WTC11 (cell line): ENCODE measurements at regions not wholly inside any gene's neighbourhood (a gene's known extent, or its start where the extent isn't known, plus 50 kb on each side); places are given as distances from the start of the nearest gene placed in this dataset.

Experiments
- ATAC-seq: fragments of 200-7000 bp; cut with Tn5 transposase; 2 replicates; pipeline ENCODE4 v1.10.0; 2021; ENCODE audit warnings: mild to moderate bottlenecking, moderate library complexity
- CTCF ChIA-PET: fragments of 300-600 bp; sonication (Branson Sonifier 250); formaldehyde crosslinking; loops from one replicate; lab custom pipeline; 2021; ENCODE audit warnings: antibody characterized with exemption; lab: Charles Lee
- POLR2A ChIA-PET: fragments of 350-600 bp; sonication (Branson Sonifier 250); formaldehyde crosslinking; loops from one replicate; lab custom pipeline; 2021; ENCODE audit warnings: antibody characterized with exemption; lab: Charles Lee
- DNase-seq: peaks from one replicate; pipeline ENCODE4 v3.0.0; 2021; ENCODE audit warnings: low spot score
- H3K27ac Mint-ChIP-seq: 2 replicates; pipeline ENCODE4 v1.8.0; 2021; ENCODE audit warnings: mixed read lengths
- H3K27me3 Mint-ChIP-seq: 2 replicates; pipeline ENCODE4 v1.8.0; 2021; ENCODE audit warnings: low read depth, mild to moderate bottlenecking, moderate library complexity, mixed read lengths
- H3K36me3 Mint-ChIP-seq: 2 replicates; pipeline ENCODE4 v1.8.0; 2021; ENCODE audit warnings: mixed read lengths
- H3K4me1 Mint-ChIP-seq: 2 replicates; pipeline ENCODE4 v1.8.0; 2022; ENCODE audit warnings: mixed read lengths
- H3K4me3 Mint-ChIP-seq: 2 replicates; pipeline ENCODE4 v1.8.0; 2021; ENCODE audit warnings: mild to moderate bottlenecking, moderate library complexity, mixed read lengths
- H3K9me3 Mint-ChIP-seq: 2 replicates; pipeline ENCODE4 v1.8.0; 2021; ENCODE audit warnings: mixed read lengths
- ARID4B ChIP-seq: sonication (generic); formaldehyde crosslinking; IDR thresholded peaks from 2 replicates; pipeline ENCODE4 v1.8.0; 2023; ENCODE audit warnings: missing genetic modification reagents, mild to moderate bottlenecking, borderline replicate concordance
- CBFB ChIP-seq: sonication (generic); formaldehyde crosslinking; IDR thresholded peaks from 2 replicates; pipeline ENCODE4 v1.8.1; 2022; ENCODE audit warnings: mild to moderate bottlenecking, low read depth, missing genetic modification reagents
- E2F1 ChIP-seq: sonication (generic); formaldehyde crosslinking; IDR thresholded peaks from 2 replicates; pipeline ENCODE4 v1.8.0; 2022; ENCODE audit warnings: mild to moderate bottlenecking, missing genetic modification reagents
- E2F5 ChIP-seq: sonication (generic); formaldehyde crosslinking; IDR thresholded peaks from 2 replicates; pipeline ENCODE4 v1.8.1; 2022; ENCODE audit warnings: mild to moderate bottlenecking, moderate library complexity, missing genetic modification reagents
- EMX1 ChIP-seq: fragments of 250-450 bp; sonication (Bioruptor Pico); IDR thresholded peaks from 2 replicates; pipeline ENCODE4 v1.8.0; 2021; ENCODE audit warnings: mild to moderate bottlenecking
- ERG ChIP-seq: fragments of 250-450 bp; sonication (Bioruptor Pico); IDR thresholded peaks from 2 replicates; pipeline ENCODE4 v1.8.0; 2021; ENCODE audit warnings: mild to moderate bottlenecking
- HMGXB4 ChIP-seq: sonication (generic); formaldehyde crosslinking; IDR thresholded peaks from 2 replicates; pipeline ENCODE4 v1.8.1; 2023; ENCODE audit warnings: mild to moderate bottlenecking, moderate library complexity, missing genetic modification reagents
- IRF2 ChIP-seq: sonication (generic); formaldehyde crosslinking; IDR thresholded peaks from 2 replicates; pipeline ENCODE4 v1.8.0; 2022; ENCODE audit warnings: low read depth, missing genetic modification reagents, borderline replicate concordance
- NFYB ChIP-seq: sonication (generic); formaldehyde crosslinking; conservative IDR thresholded peaks from 2 replicates; pipeline ENCODE4 v1.8.0; 2022; ENCODE audit warnings: low read depth, missing genetic modification reagents
- RELA ChIP-seq: sonication (generic); formaldehyde crosslinking; IDR thresholded peaks from 2 replicates; pipeline ENCODE4 v1.8.1; 2022; ENCODE audit warnings: missing genetic modification reagents, mild to moderate bottlenecking, borderline replicate concordance
- SMAD3 ChIP-seq: sonication (generic); formaldehyde crosslinking; IDR thresholded peaks from 2 replicates; pipeline ENCODE4 v1.8.0; 2022; ENCODE audit warnings: missing genetic modification reagents, mild to moderate bottlenecking, borderline replicate concordance
- STAT6 ChIP-seq: sonication (generic); formaldehyde crosslinking; conservative IDR thresholded peaks from 2 replicates; pipeline ENCODE4 v1.8.1; 2023; ENCODE audit warnings: mild to moderate bottlenecking, low read depth, missing genetic modification reagents, moderate library complexity
- TEAD1 ChIP-seq: sonication (generic); formaldehyde crosslinking; IDR thresholded peaks from 2 replicates; pipeline ENCODE4 v1.8.0; 2022; ENCODE audit warnings: mild to moderate bottlenecking, missing genetic modification reagents
- TEAD4 ChIP-seq: sonication (generic); formaldehyde crosslinking; IDR thresholded peaks from 2 replicates; pipeline ENCODE4 v1.8.0; 2022; ENCODE audit warnings: mild to moderate bottlenecking, missing genetic modification reagents
- USF1 ChIP-seq: sonication (generic); formaldehyde crosslinking; IDR thresholded peaks from 2 replicates; pipeline ENCODE4 v1.8.0; 2022; ENCODE audit warnings: mild to moderate bottlenecking, missing genetic modification reagents
- ZNF121 ChIP-seq: sonication (generic); formaldehyde crosslinking; IDR thresholded peaks from 2 replicates; pipeline ENCODE4 v1.8.0; 2023; ENCODE audit warnings: missing genetic modification reagents
- ZNF263 ChIP-seq: sonication (generic); formaldehyde crosslinking; IDR thresholded peaks from 2 replicates; pipeline ENCODE4 v1.8.1; 2022; ENCODE audit warnings: low read depth, mild to moderate bottlenecking, moderate library complexity, missing genetic modification reagents
- ZNF317 ChIP-seq: sonication (generic); formaldehyde crosslinking; IDR thresholded peaks from 2 replicates; pipeline ENCODE4 v1.8.1; 2023; ENCODE audit warnings: low read depth, mild to moderate bottlenecking, moderate library complexity, missing genetic modification reagents, borderline replicate concordance
- ZNF425 ChIP-seq: fragments of 250-450 bp; sonication (Bioruptor Pico); conservative IDR thresholded peaks from 2 replicates; pipeline ENCODE4 v1.9.0; 2021; ENCODE audit warnings: mild to moderate bottlenecking
- ZSCAN18 ChIP-seq: fragments of 250-450 bp; sonication (Bioruptor Pico); IDR thresholded peaks from 2 replicates; pipeline ENCODE4 v2.1.2; 2022; ENCODE audit warnings: mild to moderate bottlenecking, moderate library complexity

GRCh38 chr3:102974333-102974732 is 539.5 kb downstream of the ZPLD1 start (continued):
- TF ChIP-seq STAT6 (no peak), TEAD4 (CRISPR knock-in tag) (no peak), ZNF317 (CRISPR knock-in tag) (no peak), E2F1 (no peak), CBFB (CRISPR knock-in tag) (no peak), ZNF263 (CRISPR knock-in tag) (no peak), ARID4B (CRISPR knock-in tag) (no peak)

GRCh38 chr3:102979191-102979590 is 544.4 kb downstream of the ZPLD1 start:
- ChIA-PET CTCF (no interaction called here), POLR2A (no interaction called here)
- Mint-ChIP-seq H3K27ac (no peak overlapping the region), H3K4me3 (no peak overlapping the region), H3K9me3 (peaks cover 11% of the 10 kb centered on the region), H3K36me3 (no peaks in the 10 kb centered on the region), H3K4me1 (no peaks in the 10 kb centered on the region), H3K27me3 (no peaks in the 10 kb centered on the region)
- no peak for ATAC-seq
- TF ChIP-seq IRF2 (CRISPR knock-in tag) (no peak), ZNF317 (CRISPR knock-in tag) (no peak), EMX1 (CRISPR knock-in tag) (no peak), ERG (CRISPR knock-in tag) (no peak), SMAD3 (CRISPR knock-in tag) (no peak), TEAD4 (CRISPR knock-in tag) (no peak), ZSCAN18 (no peak), E2F5 (CRISPR knock-in tag) (no peak), ZNF121 (CRISPR knock-in tag) (no peak), RELA (CRISPR knock-in tag) (no peak), HMGXB4 (no peak), USF1 (CRISPR knock-in tag) (no peak), TEAD1 (CRISPR knock-in tag) (no peak), ZNF425 (CRISPR knock-in tag) (no peak), NFYB (no peak)
- no peak for DNase-seq
